Ascending aorta (tissue), 2 donors: ENCODE measurements at regions not wholly inside any gene's neighbourhood (a gene's known extent, or its start where the extent isn't known, plus 50 kb on each side); places are given as distances from the start of the nearest gene placed in this dataset.
"Not testable (repeated sequence)": the region's sequence is repeated elsewhere in the genome, so short reads cannot be mapped to it uniquely, and the experiment has no call there.

ENCODE experiments used
- DNase-seq, 2 donors: peaks; one replicate each; pipeline ENCODE4 v3.0.0-alpha.2; 2019; ENCODE audit warnings: low spot score in 2 of 2
- H3K27ac ChIP-seq, 2 donors: fragments of 200-600 bp; sonication (generic); one replicate each; pipeline ENCODE4 v1.5.1; 2016 to 2017; ENCODE audit warnings: mild to moderate bottlenecking in 1 of 2
- H3K27me3 ChIP-seq: fragments of 200-600 bp; sonication (generic); one replicate; pipeline ENCODE4 v1.5.1; 2017
- H3K36me3 ChIP-seq, 2 donors: fragments of 200-600 bp; sonication (generic); one replicate each; pipeline ENCODE4 v1.5.1; 2016
- H3K4me1 ChIP-seq, 2 donors: fragments of 200-600 bp; sonication (generic); one replicate each; pipeline ENCODE4 v1.5.1; 2016 to 2017; ENCODE audit warnings: mild to moderate bottlenecking in 1 of 2
- H3K4me3 ChIP-seq, 2 donors: fragments of 200-600 bp; sonication (generic); one replicate each; pipeline ENCODE4 v1.5.1; 2016 to 2017; ENCODE audit warnings: mild to moderate bottlenecking in 1 of 2
- H3K9me3 ChIP-seq, 2 donors: fragments of 200-600 bp; sonication (generic); one replicate each; pipeline ENCODE4 v1.5.1; 2016
- CTCF ChIP-seq, 3 experiments: fragments of 200-600 bp in 2 of 3; fragments of 450-650 bp in 1 of 3; sonication (generic) in 2 of 3; IDR thresholded peaks; one replicate each; pipeline ENCODE4 v1.5.1; 2016 to 2019; ENCODE audit warnings: antibody characterized with exemption in 3 of 3, mild to moderate bottlenecking in 1 of 3, moderate library complexity in 1 of 3
- intact Hi-C: fragments of 100-400 bp; cut with DNase I; formaldehyde crosslinking; loops from one replicate; pipeline ENCODE4 v1.15.1; 2023

DNA sequence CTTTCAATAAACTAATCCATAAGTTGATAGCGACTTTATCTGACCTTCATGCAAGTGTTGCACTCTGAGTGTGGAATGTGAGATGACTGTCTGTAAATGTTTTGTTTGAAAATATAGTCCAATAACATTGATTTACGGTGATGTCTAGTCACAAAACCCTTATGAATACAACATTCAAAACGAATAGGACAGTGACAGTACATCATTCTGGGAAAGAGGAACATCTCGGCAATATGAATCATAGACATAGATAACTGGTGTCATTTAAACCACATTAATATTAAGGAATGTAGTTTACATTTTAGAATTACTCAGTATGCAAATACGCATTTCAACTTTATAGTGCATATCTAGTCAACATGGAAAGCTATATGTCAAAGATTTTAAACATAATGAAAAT lies 1311.6 kb upstream of the ADGRL4 start:
- Histone ChIP-seq H3K27ac (no peak overlapping the region), H3K9me3 (no peaks in the 10 kb centered on the region), H3K27me3 (no peaks in the 10 kb centered on the region), H3K36me3 (no peaks in the 10 kb centered on the region), H3K4me3 (no peak overlapping the region), H3K4me1 (no peaks in the 10 kb centered on the region)
- no peak for DNase-seq
- intact Hi-C loops, result no loop called here
- TF ChIP-seq CTCF (IDR thresholded peaks at IDR 0.05), result no peak

DNA sequence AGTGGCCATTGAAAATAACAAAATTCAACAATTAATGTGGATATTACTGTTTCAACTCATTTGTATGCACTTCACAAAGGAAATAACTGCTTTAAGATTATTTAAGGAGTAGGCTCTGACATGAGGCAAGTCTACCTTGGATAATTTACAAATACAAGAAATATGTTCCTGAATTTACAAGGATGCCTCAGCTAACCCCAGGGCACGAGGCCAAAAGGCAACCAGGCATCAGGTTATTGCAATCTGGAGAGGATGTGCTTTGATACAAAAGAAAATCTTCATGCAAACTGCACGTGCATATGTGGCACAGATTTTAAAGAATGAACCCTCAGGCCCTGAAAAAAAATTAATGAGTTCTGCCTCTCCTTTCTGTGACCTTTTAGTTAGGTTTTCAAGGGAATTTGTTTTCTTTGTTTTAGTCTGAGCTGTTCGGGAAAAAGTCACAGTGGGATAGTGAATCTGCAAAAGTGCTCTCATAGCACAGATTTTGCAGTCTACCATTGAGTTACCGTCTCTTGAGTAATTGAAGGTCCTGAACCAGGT lies 1304.2 kb upstream of the ADGRL4 start:
- intact Hi-C loops, result no loop called here
- H3K4me1 ChIP-seq, result no peaks in the 10 kb centered on the region
- H3K36me3 ChIP-seq, result no peaks in the 10 kb centered on the region
- no peak for TF ChIP-seq CTCF (IDR thresholded peaks at IDR 0.05)
- H3K27me3 ChIP-seq, result no peaks in the 10 kb centered on the region
- no peaks in the 10 kb centered on the region for H3K9me3 ChIP-seq
- no peak overlapping the region for H3K27ac ChIP-seq
- DNase-seq, result no peak
- H3K4me3 ChIP-seq, result no peak overlapping the region

DNA sequence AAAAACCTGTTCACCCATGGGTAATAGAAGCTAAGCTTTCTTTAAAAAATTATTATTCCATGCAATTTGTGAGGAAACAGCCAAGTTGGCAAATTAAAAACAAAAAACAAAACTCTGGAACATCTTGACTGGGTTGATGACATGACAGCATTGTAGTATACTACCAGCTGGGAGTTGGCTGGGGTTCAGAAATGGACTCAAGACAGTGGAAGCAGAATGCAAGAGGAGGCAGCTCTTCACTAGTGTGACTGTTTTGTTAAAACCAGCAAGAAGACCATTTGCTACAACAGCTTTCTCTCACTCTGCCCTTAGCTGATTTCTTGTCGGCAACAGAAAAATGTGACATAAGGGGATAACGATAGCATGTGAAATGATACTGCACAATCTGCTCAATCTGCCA lies 1298.9 kb upstream of the ADGRL4 start:
- no peaks in the 10 kb centered on the region for H3K9me3 ChIP-seq
- no peak for DNase-seq
- no peak overlapping the region for H3K4me3 ChIP-seq
- intact Hi-C loops, result no loop called here
- H3K27me3 ChIP-seq, result no peaks in the 10 kb centered on the region
- no peaks in the 10 kb centered on the region for H3K4me1 ChIP-seq
- no peak overlapping the region for H3K27ac ChIP-seq
- no peaks in the 10 kb centered on the region for H3K36me3 ChIP-seq
- no peak for TF ChIP-seq CTCF (IDR thresholded peaks at IDR 0.05)

DNA sequence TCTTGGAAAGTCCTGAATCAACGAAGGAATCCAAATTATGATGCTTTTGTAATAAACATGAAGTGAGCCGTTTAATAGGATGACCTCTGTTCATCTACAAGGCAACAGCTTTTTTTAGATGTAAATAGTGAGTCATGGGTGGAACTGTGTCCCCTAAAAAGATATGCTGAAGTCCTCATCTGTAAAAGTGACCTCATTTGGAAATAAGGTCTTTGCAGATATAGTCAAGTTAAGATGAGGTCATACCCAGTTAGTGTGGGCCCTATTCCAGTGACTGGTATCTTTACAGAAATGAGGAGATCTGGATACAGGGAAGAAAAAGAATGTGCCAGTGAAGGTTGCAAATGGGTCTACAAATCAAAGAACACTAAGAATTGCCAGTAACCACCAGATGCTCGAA lies 1287.3 kb upstream of the ADGRL4 start:
- Histone ChIP-seq H3K4me3 (no peak overlapping the region), H3K27me3 (no peaks in the 10 kb centered on the region), H3K9me3 (no peaks in the 10 kb centered on the region), H3K36me3 (no peaks in the 10 kb centered on the region), H3K27ac (no peak overlapping the region), H3K4me1 (no peaks in the 10 kb centered on the region)
- intact Hi-C loops, result no loop called here
- TF ChIP-seq CTCF (IDR thresholded peaks at IDR 0.05), result no peak
- no peak for DNase-seq

GRCh38 chr1:80288750-80289149 lies 1282.2 kb upstream of the ADGRL4 start:
- H3K36me3 ChIP-seq, DNase-seq, H3K4me3 ChIP-seq, H3K27ac ChIP-seq, H3K9me3 ChIP-seq, intact Hi-C loops, H3K27me3 ChIP-seq, H3K4me1 ChIP-seq: not testable (repeated sequence)

GRCh38 chr1:80282536-80282935 lies 1276.0 kb upstream of the ADGRL4 start:
- no peak overlapping the region for H3K27ac ChIP-seq
- intact Hi-C loops, result no loop called here
- no peaks in the 10 kb centered on the region for H3K9me3 ChIP-seq
- TF ChIP-seq CTCF (IDR thresholded peaks at IDR 0.05), result no peak
- no peaks in the 10 kb centered on the region for H3K4me1 ChIP-seq
- H3K36me3 ChIP-seq, result no peaks in the 10 kb centered on the region
- H3K4me3 ChIP-seq, result no peak overlapping the region
- no peaks in the 10 kb centered on the region for H3K27me3 ChIP-seq
- DNase-seq, result no peak
